ENCODE measurements at regions not wholly inside any gene's neighbourhood (a gene's known extent, or its start where the extent isn't known, plus 50 kb on each side); places are given as distances from the start of the nearest gene placed in this dataset.

DNA sequence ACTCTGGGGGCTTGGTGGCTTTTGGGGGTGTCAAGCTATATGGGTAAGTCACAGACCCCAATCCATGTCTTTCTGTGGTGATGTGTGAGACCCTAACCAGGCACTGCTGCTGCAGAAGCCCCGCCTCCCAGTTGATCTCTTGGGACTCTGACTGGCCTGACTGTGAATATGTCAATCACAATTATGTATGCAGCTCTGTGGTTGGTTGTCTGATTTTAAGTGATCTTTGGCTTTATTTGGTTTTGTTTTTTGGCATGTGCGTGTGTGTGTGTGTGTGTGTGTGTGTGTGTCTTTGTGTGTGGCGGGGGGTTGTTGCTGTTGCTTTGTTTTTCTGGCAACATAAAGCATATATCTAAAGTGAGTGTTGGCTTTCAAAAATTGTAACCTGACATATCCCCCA, 78.5 kb upstream of the GLS start:
- Mint-ChIP-seq H3K4me1 (no peaks in the 10 kb centered on the region), H3K4me3 (no peak overlapping the region), H3K9me3 (ENCODE audit: insufficient read depth) (no peaks in the 10 kb centered on the region), H3K27me3 (no peaks in the 10 kb centered on the region), H3K27ac (no peak overlapping the region)
- DNase-seq = no peak
- H2AFZ ChIP-seq (ENCODE audit: insufficient read depth, low read depth, low read length, poor library complexity, severe bottlenecking) = no peak overlapping the region
- H3K27ac ChIP-seq (ENCODE audit: low read length in 2 of 2) = no peak overlapping the region
- H4K20me1 ChIP-seq (ENCODE audit: control insufficient read depth, insufficient read depth, low read length, poor library complexity, severe bottlenecking) = no peaks in the 10 kb centered on the region
- no peak for ATAC-seq (ENCODE audit: low read depth)
- no peak overlapping the region for H3K4me2 ChIP-seq (replicated peaks; ENCODE audit: low read depth, low read length, poor library complexity, severe bottlenecking)
- H3K9me3 ChIP-seq (ENCODE audit: control extremely low read depth in 1 of 3, control insufficient read depth in 2 of 3, insufficient read depth in 1 of 3, low read length in 2 of 3) = no peaks in the 10 kb centered on the region
- no peaks in the 10 kb centered on the region for H3K79me2 ChIP-seq (ENCODE audit: control insufficient read depth, insufficient read depth, low read length)
- no peaks in the 10 kb centered on the region for H3K4me1 ChIP-seq (ENCODE audit: control insufficient read depth in 2 of 2, insufficient read depth in 2 of 2, low read length in 2 of 2)
- H3K9ac ChIP-seq (ENCODE audit: low read length) = no peak overlapping the region
- no peaks in the 10 kb centered on the region for H3K36me3 ChIP-seq (replicated peaks in 1 of 2; ENCODE audit: control extremely low read depth in 1 of 2, control insufficient read depth in 1 of 2, extremely low read depth in 1 of 2, insufficient read depth in 2 of 2, low read length in 1 of 2)
- 100% methylated on average over 1 of the region's 3 CpGs for WGBS (ENCODE audit: insufficient coverage)
- intact Hi-C loops (cut with micrococcal nuclease) = no loop called here
- no peaks in the 10 kb centered on the region for H3K27me3 ChIP-seq (replicated peaks in 1 of 4; ENCODE audit: control extremely low read depth in 1 of 4, control insufficient read depth in 3 of 4, insufficient read depth in 4 of 4, low read length in 3 of 4)
- ChIA-PET POLR2A (no interaction called here), CTCF (interaction anchor here (0.7 to 1.7 kb wide), 2 partner anchors 19 to 48 kb away, joined by 3 to 4 read pairs; no protein-coding TSS in a partner anchor)
- no peak overlapping the region for H3K4me3 ChIP-seq (ENCODE audit: control extremely low read depth in 1 of 5, extremely low read depth in 1 of 5, insufficient read depth in 1 of 5, low read depth in 2 of 5, low read length in 4 of 5)
- TF ChIP-seq EZH2 (IDR thresholded peaks at IDR 0.05; ENCODE audit: borderline replicate concordance, insufficient read depth, low read depth, low read length, poor library complexity, severe bottlenecking) = no peak
- TF ChIP-seq, protein P1, sequence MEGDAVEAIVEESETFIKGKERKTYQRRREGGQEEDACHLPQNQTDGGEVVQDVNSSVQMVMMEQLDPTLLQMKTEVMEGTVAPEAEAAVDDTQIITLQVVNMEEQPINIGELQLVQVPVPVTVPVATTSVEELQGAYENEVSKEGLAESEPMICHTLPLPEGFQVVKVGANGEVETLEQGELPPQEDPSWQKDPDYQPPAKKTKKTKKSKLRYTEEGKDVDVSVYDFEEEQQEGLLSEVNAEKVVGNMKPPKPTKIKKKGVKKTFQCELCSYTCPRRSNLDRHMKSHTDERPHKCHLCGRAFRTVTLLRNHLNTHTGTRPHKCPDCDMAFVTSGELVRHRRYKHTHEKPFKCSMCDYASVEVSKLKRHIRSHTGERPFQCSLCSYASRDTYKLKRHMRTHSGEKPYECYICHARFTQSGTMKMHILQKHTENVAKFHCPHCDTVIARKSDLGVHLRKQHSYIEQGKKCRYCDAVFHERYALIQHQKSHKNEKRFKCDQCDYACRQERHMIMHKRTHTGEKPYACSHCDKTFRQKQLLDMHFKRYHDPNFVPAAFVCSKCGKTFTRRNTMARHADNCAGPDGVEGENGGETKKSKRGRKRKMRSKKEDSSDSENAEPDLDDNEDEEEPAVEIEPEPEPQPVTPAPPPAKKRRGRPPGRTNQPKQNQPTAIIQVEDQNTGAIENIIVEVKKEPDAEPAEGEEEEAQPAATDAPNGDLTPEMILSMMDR (IDR thresholded peaks at IDR 0.05) = no peak

DNA sequence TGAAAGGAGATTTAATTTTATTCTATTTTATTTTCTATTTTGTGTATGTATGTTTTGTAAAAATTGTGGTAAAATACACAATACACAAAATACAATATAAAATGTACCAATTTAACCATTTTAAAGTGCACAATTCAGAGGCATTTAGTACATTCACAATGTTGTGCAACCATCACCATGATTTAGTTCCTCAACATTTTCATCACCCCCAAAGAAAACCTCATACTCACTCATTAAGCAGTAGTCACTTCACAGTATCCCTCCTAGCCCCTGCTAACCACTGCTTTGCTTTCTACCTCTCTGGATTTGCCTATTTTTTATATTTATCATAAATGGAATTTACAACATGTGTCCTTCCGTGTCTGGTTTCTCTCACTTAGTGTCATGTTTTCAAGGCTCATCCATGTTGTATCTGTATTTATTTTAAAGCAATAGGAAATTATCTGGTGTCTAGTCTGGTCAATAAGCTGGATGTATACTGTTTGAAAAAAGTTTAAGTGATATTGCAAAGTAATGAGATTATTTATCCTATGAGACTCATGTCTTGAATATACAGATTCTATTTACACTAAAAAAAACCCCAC, 77.9 kb upstream of the GLS start:
- H2AFZ ChIP-seq (ENCODE audit: insufficient read depth, low read depth, low read length, poor library complexity, severe bottlenecking) = no peak overlapping the region
- intact Hi-C loops (cut with micrococcal nuclease) = no loop called here
- POLR2A ChIA-PET = no interaction called here

More for the DNA sequence above, 77.9 kb upstream of the GLS start:
- no peak overlapping the region for H3K4me3 Mint-ChIP-seq
- Histone ChIP-seq H3K27me3 (replicated peaks in 1 of 4; ENCODE audit: control extremely low read depth in 1 of 4, control insufficient read depth in 3 of 4, insufficient read depth in 4 of 4, low read length in 3 of 4) (no peaks in the 10 kb centered on the region), H3K4me3 (ENCODE audit: control extremely low read depth in 1 of 5, extremely low read depth in 1 of 5, insufficient read depth in 1 of 5, low read depth in 2 of 5, low read length in 4 of 5) (no peak overlapping the region), H4K20me1 (ENCODE audit: control insufficient read depth, insufficient read depth, low read length, poor library complexity, severe bottlenecking) (no peaks in the 10 kb centered on the region), H3K36me3 (replicated peaks in 1 of 2; ENCODE audit: control extremely low read depth in 1 of 2, control insufficient read depth in 1 of 2, extremely low read depth in 1 of 2, insufficient read depth in 2 of 2, low read length in 1 of 2) (no peaks in the 10 kb centered on the region), H3K9ac (ENCODE audit: low read length) (no peak overlapping the region), H3K79me2 (ENCODE audit: control insufficient read depth, insufficient read depth, low read length) (no peaks in the 10 kb centered on the region), H3K27ac (ENCODE audit: low read length in 2 of 2) (no peak overlapping the region), H3K4me1 (ENCODE audit: control insufficient read depth in 2 of 2, insufficient read depth in 2 of 2, low read length in 2 of 2) (no peaks in the 10 kb centered on the region), H3K4me2 (replicated peaks; ENCODE audit: low read depth, low read length, poor library complexity, severe bottlenecking) (no peak overlapping the region), H3K9me3 (ENCODE audit: control extremely low read depth in 1 of 3, control insufficient read depth in 2 of 3, insufficient read depth in 1 of 3, low read length in 2 of 3) (no peaks in the 10 kb centered on the region)
- no peaks in the 10 kb centered on the region for H3K27me3 Mint-ChIP-seq
- H3K9me3 Mint-ChIP-seq (ENCODE audit: insufficient read depth) = no peaks in the 10 kb centered on the region
- TF ChIP-seq, protein P1 (IDR thresholded peaks at IDR 0.05) = no peak
- TF ChIP-seq EZH2 (IDR thresholded peaks at IDR 0.05; ENCODE audit: borderline replicate concordance, insufficient read depth, low read depth, low read length, poor library complexity, severe bottlenecking) = no peak
- CTCF ChIA-PET = interaction anchor here (1.7 kb wide), 1 partner anchor 48 kb away, joined by 4 read pairs; no protein-coding TSS in a partner anchor
- DNase-seq (no peak), ATAC-seq (ENCODE audit: low read depth) (no peak)
- WGBS (ENCODE audit: insufficient coverage) = no CpG with 5 or more reads among the region's 1 CpG
- peaks cover 5% of the 10 kb centered on the region for H3K4me1 Mint-ChIP-seq
- H3K27ac Mint-ChIP-seq = no peak overlapping the region

Data from B cell (primary cell).